HG03039 (cell line): ENCODE measurements at regions not wholly inside any gene's neighbourhood (a gene's known extent, or its start where the extent isn't known, plus 50 kb on each side); places are given as distances from the start of the nearest gene placed in this dataset.

ENCODE experiments used
- ATAC-seq: cut with Tn5 transposase; IDR thresholded peaks from one replicate; pipeline ENCODE4 v1.9.1; 2021; ENCODE audit warnings: mild to moderate bottlenecking, moderate library complexity; ENCODE audit not compliant: unreplicated experiment

GRCh38 chrX:2608638-2609430 lies 82.3 kb upstream of the CD99 start:
- peak; percentile 95 for ATAC-seq

GRCh38 chrX:2607113-2607512 lies 84.0 kb upstream of the CD99 start:
- ATAC-seq, result no peak

- ATAC-seq, result no peak
Observed at GRCh38 chrX:2600564-2600963, 90.5 kb upstream of the CD99 start.

GRCh38 chrX:2596555-2597255 lies 94.4 kb upstream of the CD99 start:
- no peak for ATAC-seq

GRCh38 chrX:2596045-2596444 lies 95.0 kb upstream of the CD99 start:
- ATAC-seq, result no peak

GRCh38 chrX:2595258-2595657 lies 94.5 kb upstream of the DHRSX start:
- no peak for ATAC-seq

GRCh38 chrX:2594491-2594890 lies 93.7 kb upstream of the DHRSX start:
- no peak for ATAC-seq

GRCh38 chrX:2592279-2592678 lies 91.5 kb upstream of the DHRSX start:
- no peak for ATAC-seq

- ATAC-seq, result no peak
Observed at GRCh38 chrX:2589186-2590020, 88.6 kb upstream of the DHRSX start.

GRCh38 chrX:2588049-2588448 lies 87.3 kb upstream of the DHRSX start:
- no peak for ATAC-seq

- no peak for ATAC-seq
Observed at GRCh38 chrX:2587146-2587545, 86.4 kb upstream of the DHRSX start.

- no peak for ATAC-seq
Observed at GRCh38 chrX:2585158-2585470, 84.3 kb upstream of the DHRSX start.

- ATAC-seq, result no peak
Observed at GRCh38 chrX:2584251-2585157, 83.7 kb upstream of the DHRSX start.

- ATAC-seq, result no peak
Observed at GRCh38 chrX:2583194-2584162, 82.7 kb upstream of the DHRSX start.

GRCh38 chrX:2582667-2583066 lies 81.9 kb upstream of the DHRSX start:
- no peak for ATAC-seq

GRCh38 chrX:2581296-2581695 lies 80.5 kb upstream of the DHRSX start:
- ATAC-seq, result no peak

- no peak for ATAC-seq
Observed at GRCh38 chrX:2578864-2579263, 78.1 kb upstream of the DHRSX start.

- no peak for ATAC-seq
Observed at GRCh38 chrX:2577844-2578466, 77.2 kb upstream of the DHRSX start.

- ATAC-seq, result no peak
Observed at GRCh38 chrX:2576793-2577192, 76.0 kb upstream of the DHRSX start.
